Prostate gland (tissue), 2 donors: ENCODE measurements at regions not wholly inside any gene's neighbourhood (a gene's known extent, or its start where the extent isn't known, plus 50 kb on each side); places are given as distances from the start of the nearest gene placed in this dataset.

Experiments
- DNase-seq: peaks from one replicate; pipeline ENCODE4 v3.0.0-alpha.2; 2019; ENCODE audit warnings: low spot score
- H3K27ac ChIP-seq, 2 donors: fragments of 200-600 bp; sonication (generic); 2 replicates each; pipeline ENCODE4 v1.5.1; 2017 to 2019
- H3K27me3 ChIP-seq: fragments of 200-600 bp; sonication (generic); replicated peaks from 2 replicates; pipeline ENCODE4 v1.5.1; 2019; ENCODE audit not compliant: insufficient read depth
- H3K36me3 ChIP-seq, 2 donors: fragments of 200-600 bp; sonication (generic); 1 replicate in 1 of 2; 2 replicates in 1 of 2; pipeline versions ENCODE4 v1.5.1 to v1.8.1; 2017 to 2019
- H3K4me1 ChIP-seq: fragments of 200-600 bp; sonication (generic); replicated peaks from 2 replicates; pipeline ENCODE4 v1.5.1; 2019
- H3K4me3 ChIP-seq, 2 donors: fragments of 200-600 bp; sonication (generic); 2 replicates each; pipeline ENCODE4 v1.5.1; 2017 to 2019
- H3K9me3 ChIP-seq: fragments of 200-600 bp; sonication (generic); 2 replicates; pipeline ENCODE4 v1.5.1; 2017
- POLR2A ChIP-seq: fragments of 450-650 bp; IDR thresholded peaks from one replicate; pipeline ENCODE4 v1.6.1; 2016; ENCODE audit warnings: antibody characterized with exemption, mild to moderate bottlenecking
- POLR2AphosphoS5 ChIP-seq: sonication (generic); formaldehyde crosslinking; IDR thresholded peaks from one replicate; pipeline ENCODE4 v1.6.1; 2017; ENCODE audit warnings: antibody characterized with exemption
- WGBS: methylation state at CpG from one replicate; pipeline ENCODE4 v1.1.5; 2018; 5-methylcytosine and 5-hydroxymethylcytosine counted together
- intact Hi-C: fragments of 100-400 bp; cut with DNase I; formaldehyde crosslinking; loops from one replicate; pipeline ENCODE4 v1.14.2; 2022
- TF ChIP-seq, protein P1 (sequence below), 4 experiments: fragments of 200-600 bp in 2 of 4; fragments of 450-650 bp in 2 of 4; sonication (generic) in 2 of 4; IDR thresholded peaks; 1 replicate in 3 of 4; 2 replicates in 1 of 4; pipeline ENCODE4 v1.5.1; 2016 to 2019; ENCODE audit warnings: antibody characterized with exemption in 4 of 4, mild to moderate bottlenecking in 2 of 4, moderate library complexity in 2 of 4

GRCh38 chr4:123706973-123707372, 310.4 kb downstream of the SPRY1 start:
- no peaks in the 10 kb centered on the region for H3K4me1 ChIP-seq
- DNase-seq, result no peak
- no peaks in the 10 kb centered on the region for H3K9me3 ChIP-seq
- H3K27me3 ChIP-seq, result no peaks in the 10 kb centered on the region
- no peak for TF ChIP-seq POLR2AphosphoS5
- TF ChIP-seq POLR2A, result no peak
- TF ChIP-seq, protein P1, sequence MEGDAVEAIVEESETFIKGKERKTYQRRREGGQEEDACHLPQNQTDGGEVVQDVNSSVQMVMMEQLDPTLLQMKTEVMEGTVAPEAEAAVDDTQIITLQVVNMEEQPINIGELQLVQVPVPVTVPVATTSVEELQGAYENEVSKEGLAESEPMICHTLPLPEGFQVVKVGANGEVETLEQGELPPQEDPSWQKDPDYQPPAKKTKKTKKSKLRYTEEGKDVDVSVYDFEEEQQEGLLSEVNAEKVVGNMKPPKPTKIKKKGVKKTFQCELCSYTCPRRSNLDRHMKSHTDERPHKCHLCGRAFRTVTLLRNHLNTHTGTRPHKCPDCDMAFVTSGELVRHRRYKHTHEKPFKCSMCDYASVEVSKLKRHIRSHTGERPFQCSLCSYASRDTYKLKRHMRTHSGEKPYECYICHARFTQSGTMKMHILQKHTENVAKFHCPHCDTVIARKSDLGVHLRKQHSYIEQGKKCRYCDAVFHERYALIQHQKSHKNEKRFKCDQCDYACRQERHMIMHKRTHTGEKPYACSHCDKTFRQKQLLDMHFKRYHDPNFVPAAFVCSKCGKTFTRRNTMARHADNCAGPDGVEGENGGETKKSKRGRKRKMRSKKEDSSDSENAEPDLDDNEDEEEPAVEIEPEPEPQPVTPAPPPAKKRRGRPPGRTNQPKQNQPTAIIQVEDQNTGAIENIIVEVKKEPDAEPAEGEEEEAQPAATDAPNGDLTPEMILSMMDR (IDR thresholded peaks at IDR 0.05), result no peak
- no peaks in the 10 kb centered on the region for H3K36me3 ChIP-seq
- H3K4me3 ChIP-seq, result no peak overlapping the region
- no peak overlapping the region for H3K27ac ChIP-seq
- 38% methylated on average over 1 of the region's 1 CpG for WGBS
- intact Hi-C loops, result no loop called here

DNA sequence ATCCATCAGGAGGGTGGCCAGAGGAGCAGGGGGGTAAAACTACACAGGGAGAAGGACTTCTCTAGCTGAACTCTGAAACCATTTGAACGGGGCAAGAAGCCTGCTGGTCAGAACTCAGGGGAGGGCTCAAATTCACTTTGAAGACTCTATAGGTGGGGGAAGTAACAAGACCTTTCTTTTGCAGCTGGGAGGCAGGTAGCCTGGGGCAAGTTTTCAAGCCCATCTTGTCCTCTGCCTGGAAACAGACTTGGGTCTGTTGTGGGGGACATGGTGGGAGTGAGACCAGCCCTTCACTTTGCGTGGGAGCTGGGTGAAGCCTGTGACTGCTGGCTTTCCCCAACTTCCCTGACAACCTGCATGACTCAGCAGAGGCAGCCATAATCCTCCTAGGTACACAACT, 312.3 kb downstream of the SPRY1 start:
- no peak for DNase-seq
- TF ChIP-seq, protein P1 (IDR thresholded peaks at IDR 0.05), result no peak
- no peak for TF ChIP-seq POLR2A
- no peak for TF ChIP-seq POLR2AphosphoS5
- Histone ChIP-seq H3K36me3 (no peaks in the 10 kb centered on the region), H3K4me1 (no peaks in the 10 kb centered on the region), H3K4me3 (no peak overlapping the region), H3K27me3 (no peaks in the 10 kb centered on the region), H3K27ac (no peak overlapping the region), H3K9me3 (no peaks in the 10 kb centered on the region)
- 96% methylated on average over 2 of the region's 2 CpGs for WGBS
- intact Hi-C loops, result no loop called here

DNA sequence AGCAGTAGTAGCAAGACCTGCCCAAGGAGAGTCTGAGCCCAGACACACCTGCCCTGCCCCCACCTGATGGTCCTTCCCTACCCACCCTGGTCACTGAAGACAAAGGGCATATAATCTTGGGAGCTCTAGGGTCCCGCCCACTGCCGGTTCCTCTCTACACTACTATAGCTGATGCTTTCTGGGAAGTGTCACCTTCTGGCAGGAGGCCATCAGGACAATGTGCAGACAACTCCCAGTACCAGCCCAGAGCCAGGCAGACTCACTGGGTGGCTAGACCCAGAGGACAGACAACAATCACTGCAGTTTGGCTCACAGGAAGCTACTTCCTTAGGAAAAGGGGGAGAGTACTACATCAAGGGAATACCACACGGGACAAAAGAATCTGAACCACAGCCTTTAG, 312.7 kb downstream of the SPRY1 start:
- intact Hi-C loops, result no loop called here
- no peak overlapping the region for H3K4me3 ChIP-seq
- no peaks in the 10 kb centered on the region for H3K27me3 ChIP-seq
- DNase-seq, result no peak
- H3K4me1 ChIP-seq, result no peaks in the 10 kb centered on the region
- no peak for TF ChIP-seq POLR2AphosphoS5
- 87% methylated on average over 3 of the region's 3 CpGs for WGBS
- no peaks in the 10 kb centered on the region for H3K9me3 ChIP-seq
- H3K27ac ChIP-seq, result no peak overlapping the region
- no peaks in the 10 kb centered on the region for H3K36me3 ChIP-seq

GRCh38 chr4:123731035-123731434, 334.4 kb downstream of the SPRY1 start:
- H3K9me3 ChIP-seq, result no peaks in the 10 kb centered on the region
- no peak for DNase-seq
- no peak for TF ChIP-seq POLR2A
- TF ChIP-seq POLR2AphosphoS5, result no peak
- TF ChIP-seq, protein P1 (IDR thresholded peaks at IDR 0.05), result no peak
- intact Hi-C loops, result no loop called here
- H3K4me1 ChIP-seq, result no peaks in the 10 kb centered on the region
- H3K4me3 ChIP-seq, result no peak overlapping the region
- H3K27me3 ChIP-seq, result no peaks in the 10 kb centered on the region
- 100% methylated on average over 1 of the region's 1 CpG for WGBS
- no peaks in the 10 kb centered on the region for H3K36me3 ChIP-seq
- H3K27ac ChIP-seq, result no peak overlapping the region

DNA sequence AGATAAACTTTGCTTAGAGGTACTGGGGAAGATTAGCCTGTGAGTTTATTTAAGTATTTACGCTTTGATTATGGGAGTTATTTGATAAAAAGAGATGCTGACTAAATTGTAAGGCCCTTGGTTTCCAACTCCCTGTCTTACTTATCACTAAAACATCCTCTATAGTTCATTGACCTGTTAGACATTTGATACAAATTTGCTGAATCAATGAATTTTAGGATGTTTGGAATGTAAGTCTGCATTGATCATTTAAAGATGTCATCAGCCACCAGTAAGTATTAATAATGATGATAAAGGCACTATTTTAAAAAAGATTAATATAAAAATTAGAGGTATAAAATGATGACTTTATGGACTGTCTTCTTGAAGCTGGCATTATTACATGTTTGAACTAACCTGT, 340.6 kb downstream of the SPRY1 start:
- WGBS, result 91% methylated on average over 1 of the region's 1 CpG
- no peak for DNase-seq
- Histone ChIP-seq H3K4me3 (no peak overlapping the region), H3K27me3 (no peaks in the 10 kb centered on the region), H3K4me1 (no peaks in the 10 kb centered on the region), H3K36me3 (no peaks in the 10 kb centered on the region), H3K9me3 (no peaks in the 10 kb centered on the region), H3K27ac (no peak overlapping the region)
- intact Hi-C loops, result no loop called here
- TF ChIP-seq POLR2AphosphoS5 (no peak), POLR2A (no peak)
- TF ChIP-seq, protein P1 (IDR thresholded peaks at IDR 0.05), result no peak
